GM18498 (cell line): ENCODE measurements at regions not wholly inside any gene's neighbourhood (a gene's known extent, or its start where the extent isn't known, plus 50 kb on each side); places are given as distances from the start of the nearest gene placed in this dataset.
"Not testable (repeated sequence)": the region's sequence is repeated elsewhere in the genome, so short reads cannot be mapped to it uniquely, and the experiment has no call there.

Experiments used
- ATAC-seq: cut with Tn5 transposase; IDR thresholded peaks from one replicate; pipeline ENCODE4 v1.9.1; 2021; ENCODE audit warnings: mild to moderate bottlenecking, moderate library complexity; ENCODE audit not compliant: unreplicated experiment

GRCh38 chr13:46498650-46499049 is 54.3 kb upstream of the LRCH1 start:
- ATAC-seq: no peak

- no peak for ATAC-seq
Observed at GRCh38 chr13:46496086-46496485, 56.9 kb upstream of the LRCH1 start.

GRCh38 chr13:46495651-46496050 is 57.3 kb upstream of the LRCH1 start:
- no peak for ATAC-seq

GRCh38 chr13:46495066-46495465 is 57.9 kb upstream of the LRCH1 start:
- no peak for ATAC-seq

- ATAC-seq: no peak
Observed at GRCh38 chr13:46492946-46493345, 60.0 kb upstream of the LRCH1 start.

- ATAC-seq: no peak
Observed at GRCh38 chr13:46491641-46492040, 61.3 kb upstream of the LRCH1 start.

- not testable (repeated sequence) for ATAC-seq
Observed at GRCh38 chr13:46490713-46491112, 62.3 kb upstream of the LRCH1 start.

- no peak for ATAC-seq
Observed at GRCh38 chr13:46490129-46490528, 62.8 kb upstream of the LRCH1 start.

GRCh38 chr13:46489586-46490023 is 63.4 kb upstream of the LRCH1 start:
- no peak for ATAC-seq

- peak; percentile 63 for ATAC-seq
Observed at GRCh38 chr13:46487748-46488147, 65.2 kb upstream of the LRCH1 start.

- no peak for ATAC-seq
Observed at GRCh38 chr13:46486270-46486669, 66.7 kb upstream of the LRCH1 start.

- ATAC-seq: no peak
Observed at GRCh38 chr13:46484561-46484960, 68.4 kb upstream of the LRCH1 start.

- ATAC-seq: no peak
Observed at GRCh38 chr13:46481166-46481565, 71.8 kb upstream of the LRCH1 start.

GRCh38 chr13:46480131-46480530 is 72.8 kb upstream of the LRCH1 start:
- ATAC-seq: no peak

- no peak for ATAC-seq
Observed at GRCh38 chr13:46479691-46480090, 73.3 kb upstream of the LRCH1 start.

GRCh38 chr13:46479283-46479682 is 73.7 kb upstream of the LRCH1 start:
- ATAC-seq: no peak

- no peak for ATAC-seq
Observed at GRCh38 chr13:46478651-46479050, 74.3 kb upstream of the LRCH1 start.

- no peak for ATAC-seq
Observed at GRCh38 chr13:46476174-46476573, 76.8 kb upstream of the LRCH1 start.

GRCh38 chr13:46475541-46475991 is 77.4 kb upstream of the LRCH1 start:
- no peak for ATAC-seq

GRCh38 chr13:46473806-46474205 is 79.2 kb upstream of the LRCH1 start:
- ATAC-seq: no peak

GRCh38 chr13:46472384-46472783 is 80.6 kb upstream of the LRCH1 start:
- ATAC-seq: no peak

- ATAC-seq: not testable (repeated sequence)
Observed at GRCh38 chr13:46469699-46470098, 82.6 kb upstream of the RUBCNL start.

- no peak for ATAC-seq
Observed at GRCh38 chr13:46468570-46469463, 81.8 kb upstream of the RUBCNL start.
